ENCODE measurements at regions not wholly inside any gene's neighbourhood (a gene's known extent, or its start where the extent isn't known, plus 50 kb on each side); places are given as distances from the start of the nearest gene placed in this dataset.
"Not testable (repeated sequence)": the region's sequence is repeated elsewhere in the genome, so short reads cannot be mapped to it uniquely, and the experiment has no call there.

DNA sequence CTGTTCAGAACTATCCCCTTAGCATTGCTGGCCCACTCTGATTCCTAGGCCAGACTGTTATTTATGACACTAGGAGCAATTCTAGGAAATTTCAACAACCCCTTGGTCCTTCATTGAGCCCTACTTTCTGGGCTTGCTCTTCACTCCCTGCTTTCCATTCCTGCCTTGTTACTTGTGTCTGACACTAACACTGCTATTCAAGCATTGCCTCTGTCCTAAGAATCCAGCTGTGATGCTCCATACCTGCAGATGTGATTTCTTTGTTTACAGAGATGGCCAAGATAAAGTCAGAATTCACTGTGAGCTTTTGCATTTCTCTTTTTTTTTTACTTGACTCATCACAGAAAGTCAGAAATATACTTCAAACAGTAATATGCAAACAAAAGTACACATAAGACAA lies 377.2 kb upstream of the GOT2 start:
- no peak for DNase-seq

DNA sequence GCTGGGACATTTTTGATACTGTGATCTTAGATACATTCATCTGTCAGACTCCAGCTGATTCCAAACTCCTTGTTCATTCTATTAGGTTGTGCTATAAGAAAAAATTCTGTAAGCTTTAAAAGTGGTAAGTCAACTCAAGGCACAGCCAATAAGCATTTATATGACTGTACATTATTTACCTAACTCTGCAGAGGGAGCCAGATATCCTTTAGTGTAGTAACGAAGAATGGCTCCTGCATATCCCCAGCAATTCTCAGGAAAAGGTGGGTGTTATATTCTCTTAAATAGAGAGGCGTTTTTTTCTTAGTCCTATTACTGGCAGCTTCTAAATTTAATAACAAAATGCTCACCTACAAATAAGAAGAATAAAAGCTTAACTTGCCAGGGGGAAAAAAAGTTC lies 374.3 kb upstream of the GOT2 start:
- no peak for DNase-seq

DNA sequence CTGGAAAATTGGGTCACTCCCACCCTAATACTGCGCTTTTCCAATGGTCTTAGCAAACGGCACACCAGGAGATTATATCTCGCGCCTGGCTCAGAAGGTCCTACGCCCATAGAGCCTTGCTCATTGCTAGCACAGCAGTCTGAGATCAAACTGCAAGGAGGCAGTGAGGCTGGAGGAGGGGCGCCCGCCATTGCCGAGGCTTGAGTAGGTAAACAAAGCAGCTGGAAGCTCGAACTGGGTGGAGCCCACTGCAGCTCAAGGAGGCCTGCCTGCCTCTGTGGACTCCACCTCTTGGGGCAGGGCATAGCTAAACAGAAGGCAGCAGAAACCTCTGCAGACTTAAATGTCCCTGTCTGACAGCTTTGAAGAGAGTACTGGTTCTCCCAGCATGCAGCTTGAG lies 362.6 kb upstream of the GOT2 start:
- DNase-seq, result not testable (repeated sequence)

DNA sequence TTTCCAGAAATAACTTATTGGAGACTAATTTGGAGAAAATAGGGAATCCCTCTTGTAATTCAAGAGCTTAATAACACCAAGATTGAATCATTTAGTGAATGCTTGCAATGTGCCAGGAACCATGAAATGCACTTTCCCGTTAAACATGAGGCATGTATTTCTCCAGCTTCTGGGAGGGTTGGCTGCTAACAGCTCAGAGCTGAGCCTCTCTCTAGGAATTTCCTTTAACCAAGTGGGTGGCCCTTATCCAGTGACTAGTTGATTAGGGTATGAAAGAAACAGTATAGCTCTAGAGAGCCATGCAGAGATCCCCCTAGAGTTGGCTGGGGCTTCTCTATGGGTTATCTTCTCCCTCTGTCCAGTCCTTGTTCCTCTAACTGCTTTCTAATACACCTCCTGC lies 356.4 kb upstream of the GOT2 start:
- no peak for DNase-seq

DNA sequence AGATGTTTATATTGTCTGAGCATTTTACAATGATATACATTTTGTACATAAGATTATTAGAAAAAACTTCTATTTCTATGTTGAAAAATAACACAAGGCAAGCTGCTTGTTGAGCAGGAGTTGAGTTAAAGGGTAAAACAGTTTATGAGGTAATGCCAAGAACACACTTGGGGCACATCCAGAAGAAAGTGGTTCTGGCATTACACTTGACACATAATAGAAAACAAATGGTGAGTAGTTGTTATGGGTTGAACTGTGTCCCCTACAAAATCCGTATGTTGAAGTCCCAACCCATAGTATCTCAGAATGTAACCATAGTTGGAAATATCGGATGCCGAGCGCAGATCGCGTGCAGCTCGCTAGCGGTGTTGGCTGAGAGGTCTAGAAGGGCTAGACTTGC lies 354.3 kb upstream of the GOT2 start:
- no peak for DNase-seq

DNA sequence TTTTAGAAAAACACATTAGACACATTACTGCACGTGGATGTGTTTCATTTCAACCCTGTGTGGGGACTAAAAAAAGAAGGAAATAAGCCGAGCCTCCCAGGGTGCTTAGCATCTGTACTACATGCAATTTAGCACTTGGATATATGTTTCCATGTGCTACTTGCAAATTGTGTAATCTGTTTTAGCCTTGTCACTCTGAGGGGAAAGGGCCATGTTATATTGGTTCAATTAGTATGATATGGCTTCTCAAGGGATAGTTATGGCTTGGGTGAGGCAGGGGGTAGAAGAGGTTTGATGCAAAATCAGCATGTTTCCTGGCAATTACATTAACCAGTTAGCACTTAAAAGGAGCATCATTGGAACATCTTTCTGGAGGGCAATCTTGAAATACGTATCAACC lies 353.5 kb upstream of the GOT2 start:
- DNase-seq, result no peak

DNA sequence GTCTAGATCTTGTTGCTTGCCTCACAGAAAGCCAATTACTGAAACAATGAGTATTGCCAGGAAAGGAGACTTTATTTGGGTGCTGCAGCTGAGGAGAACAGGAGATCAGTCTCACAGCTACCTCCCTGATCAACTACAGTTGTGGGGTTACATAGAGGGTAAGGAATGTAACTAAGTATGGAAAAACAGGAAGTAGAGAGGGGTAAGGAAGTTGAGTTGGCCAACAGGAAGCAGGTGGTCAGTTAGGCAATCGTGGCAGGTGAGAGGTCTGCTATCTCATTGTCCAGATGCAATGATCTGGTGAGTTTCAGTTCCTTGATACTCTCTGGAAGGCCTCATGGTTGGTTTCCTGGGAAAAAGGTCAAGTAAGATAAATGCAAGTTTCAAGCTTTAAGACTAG lies 333.1 kb upstream of the GOT2 start:
- no peak for DNase-seq

DNA sequence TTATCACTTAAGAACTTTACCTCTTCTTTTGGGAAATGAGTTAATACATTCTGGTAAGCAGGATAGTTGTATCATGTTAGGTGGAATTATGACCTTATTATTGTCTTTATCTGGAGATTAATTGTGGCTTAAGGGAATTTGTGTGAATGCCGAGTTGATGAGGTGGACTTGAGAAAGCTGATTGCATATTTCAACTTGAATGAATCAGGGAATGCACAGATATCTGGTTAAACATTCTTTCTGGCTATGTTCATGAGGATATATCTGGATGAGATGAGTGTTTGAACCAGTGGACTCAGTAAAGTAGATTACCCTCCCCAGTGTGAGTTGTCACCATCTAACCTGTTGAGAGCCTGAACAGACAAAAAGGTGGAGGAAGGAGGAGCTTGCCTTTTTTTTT lies 326.1 kb upstream of the GOT2 start:
- DNase-seq, result no peak

DNA sequence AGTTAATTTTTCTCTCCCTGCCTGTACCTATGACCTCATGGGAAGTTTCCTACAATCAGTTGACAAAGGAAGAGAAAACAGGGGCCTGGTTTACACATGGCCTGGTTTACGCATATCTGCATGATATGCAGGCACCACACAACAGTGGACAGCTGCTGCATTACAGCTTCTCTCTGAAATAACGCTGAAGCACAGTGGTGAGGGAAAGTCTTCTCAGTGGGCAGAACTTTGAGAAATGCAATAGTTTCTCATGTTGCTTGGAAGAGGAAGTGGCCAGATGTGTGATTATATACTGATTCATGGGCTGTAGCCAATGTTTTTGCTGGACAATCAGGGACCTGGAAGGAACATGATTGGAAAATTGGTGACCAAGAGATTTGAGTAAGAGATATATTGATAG lies 324.1 kb upstream of the GOT2 start:
- DNase-seq, result no peak

DNA sequence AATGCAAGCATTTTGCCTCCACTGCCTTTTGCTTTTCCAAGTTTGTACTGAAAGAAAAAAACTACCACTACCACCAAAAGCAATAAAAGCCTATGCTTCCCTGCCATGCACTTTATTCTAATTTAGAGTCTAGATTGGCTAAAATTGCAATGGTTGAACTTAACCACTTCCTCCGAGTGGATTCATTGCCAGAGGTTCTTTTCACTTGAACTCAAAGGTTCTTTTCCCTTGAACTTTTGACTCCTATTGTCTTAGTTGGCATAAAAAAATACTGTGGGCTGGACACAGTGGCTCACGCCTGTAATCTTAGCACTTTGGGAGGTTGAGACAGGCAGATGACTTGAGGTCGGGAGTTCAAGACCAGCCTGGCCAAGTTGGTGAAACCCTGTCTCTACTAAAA lies 319.8 kb upstream of the GOT2 start:
- no peak for DNase-seq

DNA sequence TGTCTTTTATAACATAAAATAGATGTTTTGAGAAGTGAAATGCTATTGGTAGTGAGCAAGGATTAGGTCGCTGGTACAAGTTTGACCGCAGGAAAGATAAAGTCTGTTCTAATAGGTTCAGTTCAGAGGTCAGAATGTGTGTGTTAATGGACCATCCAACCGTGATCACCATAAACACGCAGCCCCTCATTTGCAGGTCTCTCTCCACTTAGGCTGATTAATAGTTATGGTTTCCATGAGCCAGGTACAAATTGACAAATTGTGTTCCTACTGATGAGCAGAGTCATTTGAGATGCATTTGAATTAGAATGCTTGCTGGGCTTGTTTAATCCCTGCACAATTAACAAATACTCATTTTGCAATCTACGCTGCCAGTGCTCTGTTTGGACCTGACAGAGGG lies 318.1 kb upstream of the GOT2 start:
- no peak for DNase-seq

DNA sequence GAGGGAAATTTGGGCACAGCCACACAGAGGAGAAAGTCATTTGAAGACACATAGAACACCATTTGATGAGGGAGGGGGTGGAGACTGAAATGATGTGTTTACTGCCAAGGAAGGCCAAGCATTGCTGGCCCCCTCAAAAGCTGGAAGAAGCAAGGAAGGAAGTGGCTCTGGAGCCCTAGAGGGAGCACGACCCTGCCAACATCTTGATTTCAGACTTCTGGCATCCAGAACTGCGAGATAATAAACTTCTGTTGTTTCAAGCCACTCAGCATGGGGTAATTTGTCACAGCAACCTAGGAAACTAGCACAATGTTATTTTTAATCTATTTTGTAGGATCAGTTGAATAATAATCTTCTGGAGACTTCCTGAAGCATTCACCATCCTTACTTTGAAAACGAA lies 314.8 kb upstream of the GOT2 start:
- no peak for DNase-seq

DNA sequence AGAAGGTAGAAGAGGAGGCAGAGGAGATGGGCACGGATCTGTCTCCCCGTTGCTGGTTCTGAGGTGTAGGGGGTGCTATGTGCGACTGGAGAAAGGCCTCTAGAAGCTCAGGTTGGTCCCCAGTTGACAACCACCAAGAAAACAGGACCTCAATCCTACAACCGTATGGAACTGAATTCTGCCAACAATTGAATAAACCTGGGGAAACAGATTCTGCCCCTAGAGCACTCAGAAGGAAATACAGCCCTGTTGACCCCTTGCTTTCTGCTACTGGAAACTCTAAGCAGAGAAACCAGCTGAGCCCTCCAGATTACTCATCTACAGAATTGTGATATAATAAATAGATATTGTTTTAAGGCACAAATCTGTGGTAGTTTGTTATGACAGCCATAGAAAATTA lies 313.0 kb upstream of the GOT2 start:
- no peak for DNase-seq

DNA sequence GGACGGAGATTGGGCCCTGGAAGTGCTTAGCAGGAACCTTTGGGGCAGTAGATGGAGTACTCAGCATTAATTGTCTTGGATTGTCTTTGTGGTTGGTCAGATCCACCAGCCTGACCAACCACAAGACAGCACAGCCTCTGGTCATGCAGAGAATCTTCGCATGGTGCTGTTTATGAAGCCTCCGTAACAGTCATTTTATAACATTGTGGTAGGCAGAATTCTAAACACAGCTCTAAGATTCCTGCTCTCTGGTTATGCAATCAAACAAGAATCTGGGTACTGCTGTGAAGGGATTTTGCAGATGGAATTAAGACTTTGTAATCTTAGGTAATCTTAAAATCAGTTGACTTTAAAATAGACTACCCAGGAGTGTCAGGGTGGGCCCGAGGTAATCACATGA lies 312.2 kb upstream of the GOT2 start:
- no peak for DNase-seq

DNA sequence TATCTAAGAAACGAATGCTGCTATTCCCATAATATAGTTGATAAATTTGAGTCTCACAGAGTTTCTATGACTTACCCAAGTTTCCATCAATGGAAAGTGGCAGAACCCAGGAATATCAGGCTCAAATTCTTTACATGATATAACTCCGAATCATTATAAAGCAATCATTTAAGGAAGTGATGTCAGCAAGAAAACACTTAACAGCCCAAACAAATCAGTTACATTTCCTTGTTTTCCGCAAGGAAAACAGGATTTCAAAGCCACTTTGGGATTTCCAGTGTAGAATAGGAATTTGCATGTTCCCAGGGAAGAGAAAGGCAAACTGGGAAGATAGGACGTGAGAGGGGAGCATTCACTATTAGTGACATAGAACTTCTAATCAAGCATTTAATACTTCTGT lies 311.4 kb upstream of the GOT2 start:
- no peak for DNase-seq

DNA sequence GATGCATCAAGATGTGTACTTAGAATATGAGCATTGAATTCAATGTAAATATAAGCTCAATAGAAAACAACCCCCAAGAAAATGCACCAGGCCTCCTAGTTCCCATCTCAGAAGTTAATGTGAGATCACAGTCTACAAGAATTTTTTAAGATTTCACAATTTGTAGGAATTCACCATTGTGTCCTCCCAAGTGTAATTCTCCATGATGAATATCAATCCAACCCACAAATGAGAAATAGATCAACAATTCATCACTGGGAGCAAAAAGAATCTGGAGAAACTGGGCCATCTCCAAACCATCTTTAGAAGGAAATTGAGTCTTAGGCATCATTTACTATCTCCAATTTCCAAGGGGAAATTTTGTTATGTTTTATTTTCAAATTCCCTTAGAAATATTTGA lies 310.5 kb upstream of the GOT2 start:
- DNase-seq, result no peak

DNA sequence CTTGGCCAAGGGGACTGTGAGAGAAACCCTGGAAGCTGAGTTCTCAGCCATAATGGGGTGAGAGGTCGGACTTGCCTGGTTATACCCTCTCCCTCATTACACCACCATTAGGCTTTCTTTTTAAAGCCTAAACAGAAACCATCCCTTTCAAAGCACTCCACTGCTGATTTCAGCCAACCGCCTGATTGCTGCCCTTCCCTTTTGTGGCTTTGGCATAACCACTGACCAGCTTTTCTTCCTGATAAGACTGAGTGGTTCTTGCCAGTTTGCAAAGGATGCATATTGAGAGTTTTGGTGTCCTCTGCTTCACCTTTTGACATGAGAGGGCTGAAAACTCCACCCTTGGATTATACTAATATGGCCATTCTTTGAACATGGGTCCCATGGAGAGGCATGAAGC lies 308.2 kb upstream of the GOT2 start:
- DNase-seq, result no peak

DNA sequence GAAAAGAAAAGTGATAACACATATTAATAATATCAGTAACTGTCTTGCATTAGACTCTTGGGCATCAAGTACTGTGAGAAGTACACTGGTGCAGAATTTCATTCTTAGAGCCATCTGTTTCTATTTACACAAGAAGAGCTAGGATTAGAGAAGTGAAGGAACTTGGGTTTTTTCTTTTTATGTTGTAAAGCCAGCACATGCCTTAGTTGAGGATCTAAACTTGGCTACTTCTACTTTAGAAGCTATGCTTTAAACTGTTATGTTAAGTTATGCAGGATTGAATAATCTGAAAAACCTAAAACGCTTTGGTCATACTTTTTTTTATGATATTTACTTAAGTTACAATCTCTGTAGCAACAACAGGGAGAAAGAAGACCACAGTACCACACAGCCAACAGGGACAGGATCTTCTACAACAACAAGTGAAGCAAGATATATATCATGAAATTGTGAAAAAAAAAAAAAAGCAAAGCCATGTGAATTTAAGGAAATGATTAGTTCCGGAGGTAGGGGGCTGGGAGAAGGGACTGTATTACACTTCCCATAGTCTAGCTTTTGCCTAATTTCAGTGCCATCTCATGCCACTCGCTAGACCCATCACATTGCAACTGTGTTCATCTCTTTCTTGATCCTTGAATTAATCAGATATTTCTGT lies 305.1 kb upstream of the GOT2 start:
- DNase-seq, result no peak

DNA sequence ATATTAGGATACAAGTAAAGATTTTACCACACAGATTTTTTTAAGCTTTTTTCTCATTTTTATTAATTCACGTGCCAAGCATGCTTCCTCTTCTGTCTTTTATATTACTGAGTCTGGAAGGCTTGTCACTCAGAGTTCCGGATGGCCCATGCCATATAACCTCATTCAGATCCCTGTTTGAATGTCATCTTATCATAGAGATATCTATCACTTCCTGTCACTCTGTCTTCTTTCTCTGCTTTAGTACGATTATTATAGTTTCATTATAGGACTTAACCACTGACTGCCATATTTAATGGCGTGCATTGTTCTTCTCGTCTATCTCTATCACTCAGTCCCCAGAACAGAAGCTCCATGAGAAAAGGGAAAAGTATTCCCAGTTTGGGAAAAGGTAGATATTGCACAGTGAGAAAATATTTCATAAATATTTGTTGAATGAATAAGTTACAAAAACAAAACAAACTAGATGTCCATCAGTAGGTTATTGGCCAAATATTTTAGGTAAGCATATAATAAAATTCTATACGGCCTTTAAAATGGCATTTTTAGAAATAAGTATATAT lies 296.9 kb upstream of the GOT2 start:
- DNase-seq, result no peak

DNA sequence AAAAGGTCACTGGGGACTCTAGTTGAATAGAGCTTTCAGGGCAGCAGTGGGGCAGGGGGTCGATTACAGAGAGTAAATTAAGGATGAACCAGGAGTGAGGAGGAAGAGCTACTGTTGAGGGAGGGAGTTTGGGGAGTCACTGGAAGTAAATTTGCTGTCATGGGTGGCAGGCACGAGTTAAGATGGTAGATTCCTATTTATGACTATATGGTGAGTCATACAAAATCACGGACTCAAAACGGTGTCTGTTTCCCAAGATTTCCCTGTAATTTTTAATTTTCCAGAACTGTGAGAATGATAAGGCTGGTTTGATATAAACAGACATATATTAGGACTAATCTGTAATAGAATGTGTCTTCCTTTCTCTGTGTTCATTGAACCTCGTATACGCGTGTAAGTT lies 287.6 kb upstream of the GOT2 start:
- no peak for DNase-seq

DNA sequence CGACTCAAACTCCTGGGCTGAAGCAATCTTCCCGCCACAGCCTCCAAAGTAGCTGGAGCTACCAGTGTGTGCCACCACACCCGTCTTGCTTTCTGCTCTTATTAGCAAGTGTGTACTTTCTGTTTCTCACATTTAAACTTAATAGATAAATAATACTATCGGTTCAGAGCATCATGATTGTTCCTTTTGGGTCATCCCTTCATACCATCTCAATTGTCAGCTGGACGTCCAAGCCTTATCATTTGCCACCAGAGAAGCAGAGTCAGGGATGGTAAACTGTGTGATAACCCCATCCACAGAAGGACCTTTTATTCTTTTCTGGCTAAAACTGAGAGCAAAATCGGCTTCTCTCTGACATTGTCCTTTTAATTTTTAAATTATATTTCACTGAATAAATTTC lies 279.8 kb upstream of the GOT2 start:
- DNase-seq, result no peak

DNA sequence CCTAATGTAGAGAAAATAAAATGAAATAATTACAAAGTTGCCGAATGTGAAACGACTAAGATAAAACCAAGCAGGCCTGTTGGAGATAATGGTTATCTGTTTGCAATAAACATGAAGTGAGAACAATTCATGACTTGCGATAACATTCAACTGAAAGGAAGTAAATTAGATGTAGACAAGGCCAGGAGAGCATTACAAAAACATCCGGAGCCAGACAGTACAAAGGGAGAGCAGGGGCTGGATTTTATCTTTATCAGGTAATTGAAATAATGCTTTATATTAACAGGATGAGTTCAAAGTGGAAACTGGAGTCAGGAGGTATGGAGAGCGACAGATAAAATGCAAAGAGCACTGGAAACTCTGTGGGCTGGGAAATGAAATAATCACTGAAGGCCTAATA lies 265.6 kb upstream of the GOT2 start:
- no peak for DNase-seq

DNA sequence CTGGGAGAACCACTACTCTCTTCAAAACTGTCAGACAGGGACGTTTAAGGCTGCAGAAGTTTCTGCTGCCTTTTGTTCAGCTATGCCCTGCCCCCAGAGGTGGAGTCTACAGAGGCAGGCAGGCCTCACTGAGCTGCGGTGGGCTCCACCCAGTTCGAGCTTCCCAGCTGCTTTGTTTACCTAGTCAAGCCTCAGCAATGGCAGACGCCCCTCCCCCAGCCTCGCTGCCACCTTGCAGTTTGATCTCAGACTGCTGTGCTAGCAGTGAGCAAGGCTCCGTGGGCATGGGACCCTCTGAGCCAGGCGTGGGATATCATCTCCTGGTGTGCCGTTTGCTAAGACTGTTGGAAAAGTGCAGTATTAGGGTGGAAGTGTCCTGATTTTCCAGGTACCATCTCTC lies 258.6 kb upstream of the GOT2 start:
- not testable (repeated sequence) for DNase-seq

DNA sequence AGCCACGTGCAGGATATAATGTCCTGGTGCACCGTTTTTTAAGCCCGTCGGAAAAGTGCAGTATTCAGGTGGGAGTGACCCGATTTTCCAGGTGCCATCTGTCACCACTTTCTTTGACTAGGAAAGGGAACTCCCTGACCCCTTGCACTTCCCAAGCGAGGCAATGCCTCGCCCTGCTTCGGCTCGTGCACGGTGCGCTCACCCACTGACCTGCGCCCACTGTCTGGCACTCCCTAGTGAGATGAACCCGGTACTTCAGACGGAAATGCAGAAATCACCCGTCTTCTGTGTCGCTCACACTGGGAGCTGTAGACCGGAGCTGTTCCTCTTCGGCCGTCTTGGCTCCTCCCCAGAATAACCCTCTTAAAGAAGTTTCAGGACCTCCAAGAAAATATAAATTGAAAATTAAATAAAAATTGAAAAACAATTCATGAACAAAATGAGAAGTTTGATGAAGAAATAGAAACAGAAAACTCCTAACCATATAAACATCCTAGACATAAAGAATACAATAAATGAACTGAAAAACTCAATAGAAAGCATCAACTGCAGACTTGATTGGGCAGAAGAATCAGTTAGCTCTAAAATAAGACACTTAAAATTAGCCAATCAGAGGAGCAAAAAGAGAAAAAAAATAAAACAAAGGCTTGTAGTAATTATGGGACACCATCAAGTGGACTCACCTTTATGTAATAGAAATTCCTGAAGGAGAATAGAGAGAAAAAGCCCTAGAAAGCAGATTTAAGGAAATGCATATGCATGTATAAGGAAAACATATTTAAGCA lies 249.3 kb upstream of the GOT2 start:
- not testable (repeated sequence) for DNase-seq

DNA sequence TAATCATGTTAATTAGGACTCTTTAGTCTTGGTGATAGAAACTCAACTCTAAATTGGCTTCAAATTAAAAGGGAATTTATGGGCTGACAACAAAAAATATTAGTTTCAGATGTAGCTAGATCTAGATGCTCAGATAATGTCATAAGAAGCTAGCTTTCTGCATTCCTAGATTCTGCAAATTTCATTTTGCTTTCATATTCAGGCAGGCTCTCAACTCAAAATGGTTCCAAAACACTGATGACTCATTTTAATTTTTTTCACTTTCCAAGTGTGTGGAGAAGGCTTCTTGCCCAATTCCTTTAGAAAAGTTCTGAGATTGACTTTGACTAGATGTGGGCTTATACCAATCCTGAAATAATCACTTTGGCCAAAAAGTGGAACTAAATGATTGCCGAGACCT lies 236.7 kb upstream of the GOT2 start:
- no peak for DNase-seq

Measured in NCI-H748 treated with DMSO at 0.1 percent for 48 hours (cell line).